ENCODE measurements at regions not wholly inside any gene's neighbourhood (a gene's known extent, or its start where the extent isn't known, plus 50 kb on each side); places are given as distances from the start of the nearest gene placed in this dataset.

DNA sequence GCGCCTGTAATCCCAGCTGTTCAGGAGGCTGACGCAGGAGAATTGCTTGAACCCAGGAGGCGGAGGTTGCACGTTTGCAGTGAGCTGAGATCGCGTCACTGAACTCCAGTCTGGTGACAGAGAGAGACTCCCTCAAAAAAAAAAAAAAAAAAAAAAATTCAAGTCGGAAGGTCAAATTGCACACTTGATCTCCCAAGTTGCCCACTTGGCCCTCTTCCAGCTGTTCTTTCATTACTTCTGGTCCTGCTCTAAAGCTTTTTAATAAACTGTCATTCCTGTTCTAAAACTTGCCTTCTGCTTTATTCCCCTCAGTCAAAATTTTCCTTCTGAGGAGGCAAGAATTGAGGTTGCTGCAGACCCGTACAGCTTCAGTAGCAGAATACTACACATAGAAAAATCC, 2358.0 kb downstream of the ARAP2 start:
- Histone ChIP-seq H3K4me3 (ENCODE audit: low read depth, low read length) (no peak overlapping the region), H3K36me3 (ENCODE audit: control insufficient read depth, insufficient read depth, low read length) (no peaks in the 10 kb centered on the region), H3K27me3 (ENCODE audit: control insufficient read depth, insufficient read depth, low read length) (no peaks in the 10 kb centered on the region)
- TF ChIP-seq, protein P1, sequence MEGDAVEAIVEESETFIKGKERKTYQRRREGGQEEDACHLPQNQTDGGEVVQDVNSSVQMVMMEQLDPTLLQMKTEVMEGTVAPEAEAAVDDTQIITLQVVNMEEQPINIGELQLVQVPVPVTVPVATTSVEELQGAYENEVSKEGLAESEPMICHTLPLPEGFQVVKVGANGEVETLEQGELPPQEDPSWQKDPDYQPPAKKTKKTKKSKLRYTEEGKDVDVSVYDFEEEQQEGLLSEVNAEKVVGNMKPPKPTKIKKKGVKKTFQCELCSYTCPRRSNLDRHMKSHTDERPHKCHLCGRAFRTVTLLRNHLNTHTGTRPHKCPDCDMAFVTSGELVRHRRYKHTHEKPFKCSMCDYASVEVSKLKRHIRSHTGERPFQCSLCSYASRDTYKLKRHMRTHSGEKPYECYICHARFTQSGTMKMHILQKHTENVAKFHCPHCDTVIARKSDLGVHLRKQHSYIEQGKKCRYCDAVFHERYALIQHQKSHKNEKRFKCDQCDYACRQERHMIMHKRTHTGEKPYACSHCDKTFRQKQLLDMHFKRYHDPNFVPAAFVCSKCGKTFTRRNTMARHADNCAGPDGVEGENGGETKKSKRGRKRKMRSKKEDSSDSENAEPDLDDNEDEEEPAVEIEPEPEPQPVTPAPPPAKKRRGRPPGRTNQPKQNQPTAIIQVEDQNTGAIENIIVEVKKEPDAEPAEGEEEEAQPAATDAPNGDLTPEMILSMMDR (IDR thresholded peaks at IDR 0.05; ENCODE audit: insufficient read depth, low read length, poor library complexity, severe bottlenecking): no peak
- DNase-seq (ENCODE audit: low read depth): no peak

DNA sequence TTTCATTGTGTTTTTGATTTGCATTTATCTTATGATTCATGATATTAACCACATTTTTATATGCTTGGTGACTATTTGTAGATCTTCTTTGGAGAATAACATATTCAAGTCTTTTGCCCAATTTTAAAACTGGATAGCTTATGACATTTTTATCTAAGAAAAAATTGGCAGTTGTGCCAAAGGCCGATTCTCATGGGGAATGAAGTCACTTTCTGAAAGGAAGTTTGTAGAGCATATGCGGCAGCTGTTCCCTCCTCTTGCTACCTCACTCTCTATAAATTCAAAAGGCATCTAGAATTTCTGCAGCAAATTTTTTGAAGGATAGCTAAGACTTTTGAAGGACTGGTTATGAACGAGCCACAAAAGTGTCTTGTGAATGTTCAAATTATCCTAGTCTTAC, 2353.5 kb downstream of the ARAP2 start:
- H3K36me3 ChIP-seq (ENCODE audit: control insufficient read depth, insufficient read depth, low read length): no peaks in the 10 kb centered on the region
- no peaks in the 10 kb centered on the region for H3K27me3 ChIP-seq (ENCODE audit: control insufficient read depth, insufficient read depth, low read length)
- H3K4me3 ChIP-seq (ENCODE audit: low read depth, low read length): no peak overlapping the region
- TF ChIP-seq, protein P1 (IDR thresholded peaks at IDR 0.05; ENCODE audit: insufficient read depth, low read length, poor library complexity, severe bottlenecking): no peak
- no peak for DNase-seq (ENCODE audit: low read depth)

DNA sequence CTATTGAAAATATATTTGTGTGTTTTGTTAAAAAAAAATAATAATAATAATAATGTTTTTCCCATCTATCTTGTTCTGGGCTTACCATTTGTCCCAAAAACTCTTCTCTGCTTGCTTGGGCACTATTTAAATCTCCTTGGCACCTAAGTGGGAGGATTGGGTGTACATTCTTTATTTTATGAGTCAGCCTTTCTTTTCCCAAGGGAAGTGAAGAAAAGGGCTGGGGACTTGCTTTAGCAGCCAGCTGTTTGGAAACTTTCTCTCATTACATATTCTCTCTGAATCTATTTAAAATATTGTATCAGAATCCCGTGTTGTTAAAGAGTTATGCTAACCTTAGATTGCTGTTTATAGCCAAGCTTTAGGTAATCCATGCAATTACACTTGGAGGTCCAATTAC, 2332.4 kb downstream of the ARAP2 start:
- TF ChIP-seq, protein P1 (IDR thresholded peaks at IDR 0.05; ENCODE audit: insufficient read depth, low read length, poor library complexity, severe bottlenecking): no peak
- Histone ChIP-seq H3K27me3 (ENCODE audit: control insufficient read depth, insufficient read depth, low read length) (no peaks in the 10 kb centered on the region), H3K36me3 (ENCODE audit: control insufficient read depth, insufficient read depth, low read length) (no peaks in the 10 kb centered on the region), H3K4me3 (ENCODE audit: low read depth, low read length) (no peak overlapping the region)
- no peak for DNase-seq (ENCODE audit: low read depth)

DNA sequence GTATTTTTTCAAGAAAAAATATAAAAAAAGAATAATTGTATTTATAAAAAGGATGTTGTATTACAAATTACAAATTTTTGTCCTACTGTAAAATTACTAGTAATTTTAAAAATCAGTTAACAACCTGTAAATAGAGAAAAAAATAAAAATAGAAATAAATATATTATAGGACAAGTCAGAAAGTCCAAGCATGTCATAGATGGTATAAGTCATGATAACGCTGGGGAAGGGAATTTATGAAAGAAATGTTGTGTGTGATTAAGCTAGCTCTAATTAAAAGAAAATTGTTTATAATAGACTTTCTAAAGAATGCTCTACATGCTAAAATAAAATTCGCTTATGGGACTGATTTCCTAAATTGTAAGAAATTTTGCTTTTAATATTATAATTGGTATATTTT, 2329.9 kb downstream of the ARAP2 start:
- Histone ChIP-seq H3K27me3 (ENCODE audit: control insufficient read depth, insufficient read depth, low read length) (no peaks in the 10 kb centered on the region), H3K4me3 (ENCODE audit: low read depth, low read length) (no peak overlapping the region), H3K36me3 (ENCODE audit: control insufficient read depth, insufficient read depth, low read length) (no peaks in the 10 kb centered on the region)
- TF ChIP-seq, protein P1 (IDR thresholded peaks at IDR 0.05; ENCODE audit: insufficient read depth, low read length, poor library complexity, severe bottlenecking): no peak
- no peak for DNase-seq (ENCODE audit: low read depth)

DNA sequence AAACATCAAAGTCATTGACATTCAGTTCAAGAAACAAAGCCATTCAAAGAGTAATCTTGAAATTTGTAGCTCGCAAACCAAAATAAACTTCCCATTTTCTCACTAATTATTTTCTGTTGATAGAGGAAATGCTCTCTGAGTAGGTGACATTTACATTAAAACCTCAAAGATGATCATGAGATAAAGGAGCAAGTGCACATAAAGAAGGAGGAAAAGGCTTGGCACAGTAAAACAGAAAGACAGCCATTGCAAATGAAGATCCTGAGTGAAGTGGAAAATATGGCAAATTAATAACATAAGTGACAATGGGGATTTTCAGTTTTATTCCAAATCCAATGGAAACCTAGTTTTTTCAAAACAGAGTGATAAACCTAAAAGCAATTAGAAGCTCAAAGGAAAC, 2320.8 kb downstream of the ARAP2 start:
- TF ChIP-seq, protein P1 (IDR thresholded peaks at IDR 0.05; ENCODE audit: insufficient read depth, low read length, poor library complexity, severe bottlenecking): no peak
- no peak for DNase-seq (ENCODE audit: low read depth)
- H3K4me3 ChIP-seq (ENCODE audit: low read depth, low read length): no peak overlapping the region
- no peaks in the 10 kb centered on the region for H3K27me3 ChIP-seq (ENCODE audit: control insufficient read depth, insufficient read depth, low read length)
- H3K36me3 ChIP-seq (ENCODE audit: control insufficient read depth, insufficient read depth, low read length): no peaks in the 10 kb centered on the region

DNA sequence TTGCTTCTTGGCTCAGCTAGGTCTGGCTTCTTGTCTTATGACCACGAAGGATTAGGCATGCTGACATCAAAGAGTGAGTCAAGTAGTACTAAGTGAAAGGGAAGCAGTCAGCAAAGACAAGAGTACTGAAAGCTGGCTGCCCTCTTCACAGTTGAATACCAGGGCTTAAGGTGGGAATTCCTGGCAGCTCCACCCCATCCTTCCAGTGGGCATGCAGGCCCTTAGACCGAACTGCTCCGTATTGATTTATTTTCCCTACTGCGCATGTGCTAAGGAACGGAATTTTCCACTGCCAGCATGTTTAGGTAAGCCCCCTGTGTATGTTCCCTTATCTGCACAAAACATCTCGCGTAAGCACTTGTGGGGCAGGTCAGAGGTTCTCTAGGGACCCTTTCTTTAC, 2320.1 kb downstream of the ARAP2 start:
- Histone ChIP-seq H3K4me3 (ENCODE audit: low read depth, low read length) (no peak overlapping the region), H3K36me3 (ENCODE audit: control insufficient read depth, insufficient read depth, low read length) (no peaks in the 10 kb centered on the region)
- peak; percentile 38 for DNase-seq (ENCODE audit: low read depth)

More for the DNA sequence above, 2320.1 kb downstream of the ARAP2 start:
- H3K27me3 ChIP-seq (ENCODE audit: control insufficient read depth, insufficient read depth, low read length): no peaks in the 10 kb centered on the region
- TF ChIP-seq, protein P1 (IDR thresholded peaks at IDR 0.05; ENCODE audit: insufficient read depth, low read length, poor library complexity, severe bottlenecking): no peak

Data from kidney epithelial cell (primary cell).